Gastroesophageal sphincter (tissue), 2 donors: ENCODE measurements at regions not wholly inside any gene's neighbourhood (a gene's known extent, or its start where the extent isn't known, plus 50 kb on each side); places are given as distances from the start of the nearest gene placed in this dataset.

Experiments
- POLR2A ChIP-seq, 2 donors: fragments of 450-650 bp; IDR thresholded peaks; one replicate each; pipeline ENCODE4 v1.6.1; 2017; ENCODE audit warnings: antibody characterized with exemption in 2 of 2, mild to moderate bottlenecking in 2 of 2, moderate library complexity in 1 of 2
- POLR2AphosphoS5 ChIP-seq: sonication (generic); formaldehyde crosslinking; IDR thresholded peaks from one replicate; pipeline ENCODE4 v1.6.1; 2017; ENCODE audit warnings: antibody characterized with exemption

DNA sequence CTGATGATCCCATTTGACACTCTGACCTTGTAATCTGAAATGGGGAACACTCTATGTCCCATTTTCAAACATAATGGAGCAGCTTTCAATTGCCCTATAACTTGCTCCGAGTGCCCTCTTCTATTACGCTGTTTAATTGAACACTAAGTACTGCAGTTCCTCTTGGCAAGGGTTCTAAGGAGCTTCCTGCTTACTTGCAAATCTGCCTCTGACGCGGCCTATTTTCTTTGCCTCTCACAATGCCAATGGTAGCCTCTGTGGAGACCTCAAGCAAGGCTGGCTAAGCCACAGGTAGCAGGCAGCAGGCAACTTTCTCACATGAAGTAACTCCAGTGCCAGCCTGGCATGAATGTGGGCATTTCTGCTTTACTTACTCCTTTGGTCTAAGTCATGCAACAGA, 443.4 kb upstream of the TRPC7 start:
- TF ChIP-seq POLR2AphosphoS5, result no peak
- no peak for TF ChIP-seq POLR2A (IDR thresholded peaks at IDR 0.05)
